LNCAP (cell line): ENCODE measurements at regions not wholly inside any gene's neighbourhood (a gene's known extent, or its start where the extent isn't known, plus 50 kb on each side); places are given as distances from the start of the nearest gene placed in this dataset.

Source experiments
- CTCF ChIP-seq: fragments of 450-650 bp; IDR thresholded peaks from 2 replicates; pipeline ENCODE4 v1.5.1; 2017; ENCODE audit warnings: mild to moderate bottlenecking

- no peak for TF ChIP-seq CTCF
Measured at GRCh38 chr4:149910604-149911350, 95.1 kb upstream of the IQCM start.

GRCh38 chr4:149911354-149911753 lies 95.7 kb upstream of the IQCM start:
- TF ChIP-seq CTCF = no peak

GRCh38 chr4:149912000-149912399 lies 96.4 kb upstream of the IQCM start:
- no peak for TF ChIP-seq CTCF

GRCh38 chr4:149914119-149915115 lies 98.8 kb upstream of the IQCM start:
- TF ChIP-seq CTCF = peak; percentile 72

- TF ChIP-seq CTCF = no peak
Measured at GRCh38 chr4:149923736-149924135, 108.1 kb upstream of the IQCM start.

- no peak for TF ChIP-seq CTCF
Measured at GRCh38 chr4:149927514-149927913, 111.9 kb upstream of the IQCM start.

GRCh38 chr4:149928507-149928906 lies 112.9 kb upstream of the IQCM start:
- no peak for TF ChIP-seq CTCF
